ENCODE measurements at regions not wholly inside any gene's neighbourhood (a gene's known extent, or its start where the extent isn't known, plus 50 kb on each side); places are given as distances from the start of the nearest gene placed in this dataset.

DNA sequence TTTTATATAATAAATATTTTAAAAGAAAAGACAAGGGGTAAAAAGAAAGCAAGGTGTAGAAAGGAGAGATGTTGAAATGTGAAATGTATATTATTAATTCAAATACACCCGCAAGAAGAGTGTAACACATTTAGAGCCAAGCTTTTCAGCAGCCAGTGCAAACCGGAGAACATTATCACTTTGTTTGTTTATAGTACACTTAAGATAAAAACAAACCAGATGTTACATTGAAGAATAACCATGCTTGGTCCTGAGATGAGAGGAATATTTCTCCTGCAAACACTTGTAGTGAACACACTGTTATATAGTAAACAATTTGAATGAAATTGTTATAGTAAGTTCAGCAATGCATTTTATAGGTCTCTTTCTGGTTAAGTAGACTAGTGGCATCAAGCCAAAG, 1441.5 kb downstream of the OTOL1 start:
- Histone ChIP-seq H3K36me3 (ENCODE audit: control insufficient read depth, insufficient read depth, low read length) (no peaks in the 10 kb centered on the region), H3K4me3 (ENCODE audit: low read depth, low read length) (no peak overlapping the region), H3K27me3 (ENCODE audit: control insufficient read depth, insufficient read depth, low read length) (no peaks in the 10 kb centered on the region)
- POLR2A ChIA-PET = no interaction called here
- no peak for TF ChIP-seq CTCF (IDR thresholded peaks at IDR 0.05; ENCODE audit: insufficient read depth, low read depth, low read length)
- CTCF ChIA-PET = no interaction called here
- no peak for DNase-seq (ENCODE audit: low read depth)

GRCh38 chr3:162945626-162946025, 1449.0 kb downstream of the OTOL1 start:
- Histone ChIP-seq H3K27me3 (ENCODE audit: control insufficient read depth, insufficient read depth, low read length) (no peaks in the 10 kb centered on the region), H3K4me3 (ENCODE audit: low read depth, low read length) (no peak overlapping the region), H3K36me3 (ENCODE audit: control insufficient read depth, insufficient read depth, low read length) (no peaks in the 10 kb centered on the region)
- TF ChIP-seq CTCF (IDR thresholded peaks at IDR 0.05; ENCODE audit: insufficient read depth, low read depth, low read length) = no peak
- ChIA-PET POLR2A (no interaction called here), CTCF (no interaction called here)
- DNase-seq (ENCODE audit: low read depth) = no peak

GRCh38 chr3:162956711-162957110, 1460.1 kb downstream of the OTOL1 start:
- Histone ChIP-seq H3K4me3 (ENCODE audit: low read depth, low read length) (no peak overlapping the region), H3K27me3 (ENCODE audit: control insufficient read depth, insufficient read depth, low read length) (no peaks in the 10 kb centered on the region), H3K36me3 (ENCODE audit: control insufficient read depth, insufficient read depth, low read length) (no peaks in the 10 kb centered on the region)
- ChIA-PET CTCF (no interaction called here), POLR2A (no interaction called here)
- TF ChIP-seq CTCF (IDR thresholded peaks at IDR 0.05; ENCODE audit: insufficient read depth, low read depth, low read length) = no peak
- DNase-seq (ENCODE audit: low read depth) = no peak

- Histone ChIP-seq H3K27me3 (ENCODE audit: control insufficient read depth, insufficient read depth, low read length) (no peaks in the 10 kb centered on the region), H3K36me3 (ENCODE audit: control insufficient read depth, insufficient read depth, low read length) (no peaks in the 10 kb centered on the region), H3K4me3 (ENCODE audit: low read depth, low read length) (no peak overlapping the region)
- ChIA-PET CTCF (no interaction called here), POLR2A (no interaction called here)
- TF ChIP-seq CTCF (IDR thresholded peaks at IDR 0.05; ENCODE audit: insufficient read depth, low read depth, low read length) = no peak
- DNase-seq (ENCODE audit: low read depth) = no peak
These were observed 1463.7 kb downstream of the OTOL1 start for GRCh38 chr3:162960269-162960668.

DNA sequence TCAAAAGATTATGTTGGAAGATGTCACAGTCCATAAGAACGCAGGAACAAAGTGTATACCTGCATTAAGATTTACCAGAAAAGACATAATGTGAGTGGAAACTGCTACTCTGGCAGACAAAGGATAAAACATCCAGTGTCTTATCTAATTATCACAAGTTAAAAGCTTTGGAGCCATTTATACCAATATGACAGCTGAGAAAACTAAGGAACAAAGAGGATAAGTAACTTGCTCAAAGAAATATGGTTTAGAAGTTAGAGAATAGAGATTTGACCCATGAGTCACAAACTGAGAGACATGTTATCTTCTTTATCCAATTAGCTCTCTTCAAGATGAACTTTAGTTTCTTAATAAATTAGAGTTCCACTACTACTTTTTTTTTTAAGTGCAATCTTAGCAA, 1473.7 kb downstream of the OTOL1 start:
- no peak for DNase-seq (ENCODE audit: low read depth)
- ChIA-PET POLR2A (no interaction called here), CTCF (no interaction called here)
- H3K36me3 ChIP-seq (ENCODE audit: control insufficient read depth, insufficient read depth, low read length) = no peaks in the 10 kb centered on the region
- no peak overlapping the region for H3K4me3 ChIP-seq (ENCODE audit: low read depth, low read length)
- no peaks in the 10 kb centered on the region for H3K27me3 ChIP-seq (ENCODE audit: control insufficient read depth, insufficient read depth, low read length)
- TF ChIP-seq CTCF (IDR thresholded peaks at IDR 0.05; ENCODE audit: insufficient read depth, low read depth, low read length) = no peak
